CD14-positive monocyte (primary cell): ENCODE measurements at regions not wholly inside any gene's neighbourhood (a gene's known extent, or its start where the extent isn't known, plus 50 kb on each side); places are given as distances from the start of the nearest gene placed in this dataset.

Experiments
- DNase-seq, 3 donors: peaks; one replicate each; pipeline ENCODE4 v3.0.0-alpha.2; 2011 to 2022
- H2AFZ ChIP-seq: 2 replicates; pipeline ENCODE4 v1.6.0; 2012; ENCODE audit warnings: mild to moderate bottlenecking, low read depth, low read length, inconsistent platforms; ENCODE audit not compliant: insufficient read depth, poor library complexity, severe bottlenecking
- H3K27ac ChIP-seq, 2 donors: 1 replicate in 1 of 2; 2 replicates in 1 of 2; pipeline ENCODE4 v1.5.1; 2012 to 2013; ENCODE audit warnings: low read length in 2 of 2, control low read depth in 1 of 2, inconsistent platforms in 1 of 2, low read depth in 1 of 2, mild to moderate bottlenecking in 1 of 2
- H3K27me3 ChIP-seq, 2 donors: one replicate each; pipeline versions ENCODE4 v1.6.0 to v1.6.1; 2011 to 2013; ENCODE audit warnings: low read length in 2 of 2; ENCODE audit not compliant: control insufficient read depth in 2 of 2, insufficient read depth in 2 of 2
- H3K36me3 ChIP-seq, 2 donors: replicated peaks in 1 of 2; 1 replicate in 1 of 2; 2 replicates in 1 of 2; pipeline versions ENCODE4 v1.5.1 to v1.6.1; 2012 to 2013; ENCODE audit warnings: low read length in 2 of 2, control low read depth in 1 of 2, inconsistent platforms in 1 of 2, mild to moderate bottlenecking in 1 of 2; ENCODE audit not compliant: insufficient read depth in 2 of 2, control insufficient read depth in 1 of 2
- H3K4me1 ChIP-seq, 2 donors: 1 replicate in 1 of 2; 2 replicates in 1 of 2; pipeline versions ENCODE4 v1.5.1 to v1.6.1; 2012 to 2013; ENCODE audit warnings: low read length in 2 of 2, control low read depth in 1 of 2, inconsistent platforms in 1 of 2, mild to moderate bottlenecking in 1 of 2, moderate library complexity in 1 of 2; ENCODE audit not compliant: insufficient read depth in 2 of 2, control insufficient read depth in 1 of 2
- H3K4me2 ChIP-seq: replicated peaks from 2 replicates; pipeline ENCODE3; 2012; ENCODE audit warnings: low read length, moderate library complexity, mild to moderate bottlenecking; ENCODE audit not compliant: poor library complexity, severe bottlenecking; ENCODE audit errors: extremely low read depth
- H3K4me3 ChIP-seq, 3 experiments: fragments of 200-600 bp in 1 of 3; sonication (generic) in 1 of 3; replicated peaks in 1 of 3; 1 replicate in 2 of 3; 2 replicates in 1 of 3; pipeline ENCODE4 v1.5.1; 2011 to 2013; ENCODE audit warnings: low read length in 3 of 3, mild to moderate bottlenecking in 3 of 3, control low read depth in 2 of 3, low read depth in 2 of 3, inconsistent platforms in 1 of 3, moderate library complexity in 1 of 3
- H3K79me2 ChIP-seq: 2 replicates; pipeline ENCODE4 v1.6.0; 2012; ENCODE audit warnings: mild to moderate bottlenecking, control low read depth, inconsistent platforms, low read length, moderate library complexity; ENCODE audit not compliant: insufficient read depth
- H3K9ac ChIP-seq: 2 replicates; pipeline ENCODE4 v1.6.0; 2017; ENCODE audit warnings: low read length, mild to moderate bottlenecking; ENCODE audit not compliant: insufficient read depth, poor library complexity, severe bottlenecking
- H3K9me3 ChIP-seq, 2 donors: replicated peaks in 1 of 2; 1 replicate in 1 of 2; 2 replicates in 1 of 2; pipeline versions ENCODE4 v1.5.1 to v1.6.1; 2012 to 2013; ENCODE audit warnings: low read length in 2 of 2, control low read depth in 1 of 2; ENCODE audit not compliant: control insufficient read depth in 1 of 2, insufficient read depth in 1 of 2
- H4K20me1 ChIP-seq: 2 replicates; pipeline ENCODE4 v1.6.0; 2012; ENCODE audit warnings: mild to moderate bottlenecking, low read length, control low read depth, moderate library complexity; ENCODE audit not compliant: insufficient read depth
- H3K27ac Mint-ChIP-seq, 7 donors: one replicate each; pipeline ENCODE4 v1.8.0; 2020; ENCODE audit warnings: mild to moderate bottlenecking in 7 of 7, mixed read lengths in 7 of 7, moderate library complexity in 6 of 7, inconsistent platforms in 2 of 7
- H3K27me3 Mint-ChIP-seq, 3 donors: one replicate each; pipeline ENCODE4 v1.8.0; 2021 to 2022; ENCODE audit warnings: low read depth in 3 of 3, mild to moderate bottlenecking in 3 of 3, mixed read lengths in 3 of 3, moderate library complexity in 3 of 3, inconsistent platforms in 1 of 3
- H3K36me3 Mint-ChIP-seq, 2 donors: one replicate each; pipeline ENCODE4 v1.8.0; 2020; ENCODE audit warnings: mixed read lengths in 2 of 2, inconsistent platforms in 1 of 2, mild to moderate bottlenecking in 1 of 2
- H3K4me1 Mint-ChIP-seq: one replicate; pipeline ENCODE4 v1.8.0; 2020; ENCODE audit warnings: mild to moderate bottlenecking, mixed read lengths
- H3K4me3 Mint-ChIP-seq, 2 donors: one replicate each; pipeline ENCODE4 v1.8.0; 2020; ENCODE audit warnings: mild to moderate bottlenecking in 2 of 2, mixed read lengths in 2 of 2, moderate library complexity in 1 of 2
- H3K9me3 Mint-ChIP-seq, 7 donors: one replicate each; pipeline ENCODE4 v1.8.0; 2020 to 2022; ENCODE audit warnings: mixed read lengths in 7 of 7, mild to moderate bottlenecking in 6 of 7, moderate library complexity in 6 of 7, inconsistent platforms in 2 of 7
- CTCF ChIP-seq: fragments of 200-600 bp; IDR thresholded peaks from one replicate; pipeline ENCODE4 v1.8.0; 2022; ENCODE audit warnings: antibody characterized with exemption, mild to moderate bottlenecking
- WGBS: methylation state at CpG from one replicate; pipeline ENCODE4 v1.1.5; 2013; ENCODE audit warnings: missing lambda C conversion rate; ENCODE audit not compliant: insufficient coverage; 5-methylcytosine and 5-hydroxymethylcytosine counted together
- intact Hi-C, 2 donors: fragments of 100-400 bp; cut with micrococcal nuclease; formaldehyde crosslinking; loops; one replicate each; pipeline versions ENCODE4 v1.15.0 to v1.15.1; 2023

GRCh38 chr6:98516206-98516605, 318.2 kb upstream of the POU3F2 start:
- no peaks in the 10 kb centered on the region for H3K27me3 Mint-ChIP-seq
- DNase-seq, result no peak
- no peak overlapping the region for H3K4me3 Mint-ChIP-seq
- no peaks in the 10 kb centered on the region for H3K4me1 Mint-ChIP-seq
- no peak overlapping the region for H3K9ac ChIP-seq
- no peaks in the 10 kb centered on the region for H3K36me3 Mint-ChIP-seq
- H3K9me3 Mint-ChIP-seq, result peaks cover 0 to 2% (median 0%) of the 10 kb centered on the region in 7 donors
- no peaks in the 10 kb centered on the region for H3K79me2 ChIP-seq
- H3K4me1 ChIP-seq, result no peaks in the 10 kb centered on the region
- no peak overlapping the region for H3K4me2 ChIP-seq
- no peak for TF ChIP-seq CTCF
- WGBS, result no CpG with 5 or more reads among the region's 2 CpGs
- intact Hi-C loops, result no loop called here
- no peaks in the 10 kb centered on the region for H4K20me1 ChIP-seq
- H3K36me3 ChIP-seq, result no peaks in the 10 kb centered on the region
- H2AFZ ChIP-seq, result no peak overlapping the region
- no peaks in the 10 kb centered on the region for H3K27me3 ChIP-seq
- H3K27ac ChIP-seq, result no peak overlapping the region
- no peak overlapping the region for H3K4me3 ChIP-seq
- no peaks in the 10 kb centered on the region for H3K9me3 ChIP-seq
- no peak overlapping the region for H3K27ac Mint-ChIP-seq

GRCh38 chr6:98516866-98517265, 317.5 kb upstream of the POU3F2 start:
- no peaks in the 10 kb centered on the region for H3K36me3 Mint-ChIP-seq
- no peaks in the 10 kb centered on the region for H3K27me3 ChIP-seq
- intact Hi-C loops, result no loop called here
- H3K4me1 Mint-ChIP-seq, result no peaks in the 10 kb centered on the region
- H2AFZ ChIP-seq, result no peak overlapping the region
- no peak overlapping the region for H3K27ac Mint-ChIP-seq
- no peak overlapping the region for H3K4me3 Mint-ChIP-seq
- H3K4me2 ChIP-seq, result no peak overlapping the region
- H3K9ac ChIP-seq, result no peak overlapping the region
- no peaks in the 10 kb centered on the region for H3K27me3 Mint-ChIP-seq
- no peak for TF ChIP-seq CTCF
- DNase-seq, result no peak
- no peaks in the 10 kb centered on the region for H3K79me2 ChIP-seq
- H3K27ac ChIP-seq, result no peak overlapping the region
- H4K20me1 ChIP-seq, result no peaks in the 10 kb centered on the region
- no peaks in the 10 kb centered on the region for H3K36me3 ChIP-seq
- no peak overlapping the region for H3K4me3 ChIP-seq
- H3K9me3 ChIP-seq, result no peaks in the 10 kb centered on the region
- WGBS, result no CpG with 5 or more reads among the region's 4 CpGs
- peaks cover 0 to 2% (median 0%) of the 10 kb centered on the region in 7 donors for H3K9me3 Mint-ChIP-seq
- H3K4me1 ChIP-seq, result no peaks in the 10 kb centered on the region
